Stimulated activated CD4-positive, alpha-beta T cell treated with anti-CD3 and anti-CD28 coated beads, Interleukin-15, amount 100 ng/mL, for 1 hour (primary cell): ENCODE measurements at regions not wholly inside any gene's neighbourhood (a gene's known extent, or its start where the extent isn't known, plus 50 kb on each side); places are given as distances from the start of the nearest gene placed in this dataset.
"Not testable (repeated sequence)": the region's sequence is repeated elsewhere in the genome, so short reads cannot be mapped to it uniquely, and the experiment has no call there.

Experiments used
- DNase-seq, 2 donors: peaks; one replicate each; pipeline ENCODE4 v3.0.0-alpha.2; 2020; ENCODE audit warnings: low read depth in 1 of 2, low spot score in 1 of 2

- DNase-seq: no peak
Observed at GRCh38 chr14:97129639-97130038, 332.5 kb downstream of the VRK1 start.

GRCh38 chr14:97135847-97136246, 338.7 kb downstream of the VRK1 start:
- not testable (repeated sequence) for DNase-seq

- DNase-seq: no peak
Observed at GRCh38 chr14:97137705-97138104, 340.5 kb downstream of the VRK1 start.

DNA sequence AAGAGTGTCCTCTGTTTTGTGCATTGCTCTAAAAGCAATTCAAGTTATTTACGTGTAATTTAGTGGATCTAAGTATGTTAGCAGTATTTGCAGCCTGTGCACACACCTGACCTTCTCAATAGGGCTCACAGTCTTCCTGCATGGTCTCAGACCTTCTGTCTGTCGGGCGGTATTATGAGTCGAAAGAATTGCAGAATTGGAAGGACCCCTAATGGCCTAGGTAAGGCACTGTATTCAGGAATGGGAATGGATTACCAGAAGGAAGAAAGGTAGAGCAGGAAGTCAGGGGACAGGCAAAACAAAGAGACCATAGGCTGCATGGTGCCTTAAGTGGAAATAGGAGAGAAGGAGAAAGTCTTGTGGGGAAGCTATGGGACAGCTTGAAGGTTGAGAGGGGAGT, 341.6 kb downstream of the VRK1 start:
- DNase-seq: no peak

- DNase-seq: no peak
Observed at GRCh38 chr14:97143011-97143410, 345.8 kb downstream of the VRK1 start.

- no peak for DNase-seq
Observed at GRCh38 chr14:97143456-97143855, 346.3 kb downstream of the VRK1 start.

GRCh38 chr14:97148021-97148420, 350.8 kb downstream of the VRK1 start:
- not testable (repeated sequence) for DNase-seq

- DNase-seq: no peak
Observed at GRCh38 chr14:97149775-97150174, 352.6 kb downstream of the VRK1 start.

DNA sequence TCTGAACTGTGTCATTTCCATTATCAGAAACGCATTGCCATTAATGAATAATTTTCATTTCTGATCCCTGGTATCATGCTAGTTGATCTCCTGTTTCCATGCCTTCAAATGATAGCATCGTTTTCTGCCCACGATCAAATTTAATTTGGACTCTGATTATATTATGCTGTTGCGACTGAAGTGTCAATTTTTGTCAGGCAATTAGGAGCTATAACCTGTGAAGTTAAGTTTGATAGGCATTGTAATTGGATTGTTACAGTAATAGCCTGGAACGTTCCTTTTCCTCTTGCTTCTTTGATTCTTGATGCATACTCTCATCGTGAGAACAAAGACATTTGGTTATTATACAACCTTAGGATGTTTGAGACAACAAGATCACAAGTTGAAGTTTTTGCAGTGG, 356.3 kb downstream of the VRK1 start:
- DNase-seq: no peak

- DNase-seq: no peak
Observed at GRCh38 chr14:97155320-97155719, 358.1 kb downstream of the VRK1 start.

GRCh38 chr14:97155814-97156213, 358.6 kb downstream of the VRK1 start:
- DNase-seq: no peak

DNA sequence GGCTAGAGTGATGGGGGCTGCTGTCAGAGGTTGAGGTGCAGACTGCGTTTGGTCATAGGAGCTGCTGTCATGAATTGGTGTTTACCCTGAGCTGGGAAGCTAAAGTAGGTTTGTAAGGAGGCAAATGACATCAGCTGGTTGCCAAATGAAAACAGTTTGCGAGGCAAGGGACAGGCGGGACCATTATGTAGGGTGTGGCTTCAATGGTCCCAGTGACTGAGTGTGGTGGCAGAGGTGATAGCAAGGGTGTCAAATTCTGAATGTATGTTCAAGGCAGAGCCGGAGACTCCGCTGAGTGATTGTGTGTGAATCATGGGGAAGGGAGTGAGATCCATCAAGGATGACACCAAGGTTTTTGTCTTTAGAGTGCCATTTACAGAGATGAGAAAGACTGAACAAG, 359.5 kb downstream of the VRK1 start:
- no peak for DNase-seq

- DNase-seq: no peak
Observed at GRCh38 chr14:97158102-97158501, 360.9 kb downstream of the VRK1 start.

DNA sequence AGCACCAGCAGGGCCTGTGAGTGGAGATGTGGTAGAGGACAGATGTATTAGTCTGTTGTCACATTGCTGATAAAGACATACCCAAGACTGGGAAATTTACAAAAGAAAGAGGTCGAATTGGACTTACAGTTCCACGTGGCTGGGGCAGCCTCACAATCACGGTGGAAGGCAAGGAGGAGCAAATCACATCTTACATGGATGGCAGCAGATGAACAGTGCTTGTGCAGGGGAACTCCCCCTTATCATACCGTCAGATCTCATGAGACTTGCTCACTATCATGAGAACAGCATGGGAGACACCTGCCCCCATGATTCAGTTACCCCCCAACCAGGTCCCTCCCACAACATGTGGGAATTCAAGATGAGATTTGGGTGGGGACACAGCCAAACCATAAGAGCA, 361.9 kb downstream of the VRK1 start:
- no peak for DNase-seq

GRCh38 chr14:97162621-97163020, 365.4 kb downstream of the VRK1 start:
- DNase-seq: no peak

- DNase-seq: no peak
Observed at GRCh38 chr14:97164021-97164420, 366.8 kb downstream of the VRK1 start.

DNA sequence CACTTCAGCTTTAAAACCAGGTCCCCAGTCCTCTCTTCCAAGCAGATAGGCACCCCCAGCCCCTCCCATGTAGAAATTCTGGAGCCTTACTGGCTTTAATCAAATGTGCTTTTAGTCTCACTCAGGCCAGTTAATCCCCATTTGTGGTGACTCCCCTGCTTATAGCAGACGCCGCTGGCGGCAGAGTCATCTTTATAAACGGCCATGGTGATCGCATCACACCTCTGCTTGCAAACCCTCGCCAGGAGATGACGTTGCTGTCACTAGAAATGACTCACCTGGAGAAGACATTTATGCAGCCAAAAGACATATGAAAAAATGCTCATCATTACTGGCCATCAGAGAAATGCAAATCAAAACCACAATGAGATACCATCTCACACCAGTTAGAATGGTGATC, 369.3 kb downstream of the VRK1 start:
- no peak for DNase-seq

- DNase-seq: not testable (repeated sequence)
Observed at GRCh38 chr14:97167577-97167976, 370.4 kb downstream of the VRK1 start.

DNA sequence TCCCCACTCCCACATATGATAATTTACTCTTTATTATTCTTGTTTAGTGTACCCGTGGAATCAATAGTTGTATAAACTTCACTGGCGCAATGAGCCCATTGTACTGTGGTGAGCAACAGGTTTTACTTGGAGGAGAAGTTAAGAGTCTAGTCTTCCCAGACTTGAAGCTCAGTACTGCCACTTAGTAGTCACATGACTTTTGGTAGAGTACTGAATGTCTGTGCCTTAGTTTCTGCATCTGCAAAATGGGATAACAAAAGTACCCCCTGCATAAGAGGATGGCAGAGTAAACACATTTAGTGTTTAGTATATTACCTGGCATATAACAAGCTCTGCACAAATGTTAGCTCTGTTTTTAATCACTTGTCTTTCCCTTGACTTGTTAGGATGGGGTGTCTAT, 375.5 kb downstream of the VRK1 start:
- no peak for DNase-seq

DNA sequence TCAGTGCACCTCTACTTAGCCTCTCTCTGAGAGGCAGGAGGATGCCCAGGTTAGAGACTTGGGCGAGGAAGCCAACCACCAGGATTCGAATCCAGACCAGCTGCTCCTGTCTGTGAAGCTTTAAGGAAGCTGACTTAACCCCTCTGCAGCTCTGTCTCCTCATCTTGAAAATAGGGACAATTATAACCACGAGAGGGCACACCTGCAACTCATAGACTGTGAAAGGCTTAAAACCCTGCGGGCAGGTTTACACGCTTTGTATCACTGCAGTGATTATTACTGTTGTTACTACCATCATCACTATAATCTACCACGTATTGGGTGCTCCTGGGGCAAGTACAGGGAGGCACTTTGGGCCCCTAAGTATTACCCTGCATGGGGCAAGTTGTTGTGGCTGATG, 379.8 kb downstream of the VRK1 start:
- DNase-seq: no peak

GRCh38 chr14:97177635-97178034, 380.5 kb downstream of the VRK1 start:
- DNase-seq: no peak

DNA sequence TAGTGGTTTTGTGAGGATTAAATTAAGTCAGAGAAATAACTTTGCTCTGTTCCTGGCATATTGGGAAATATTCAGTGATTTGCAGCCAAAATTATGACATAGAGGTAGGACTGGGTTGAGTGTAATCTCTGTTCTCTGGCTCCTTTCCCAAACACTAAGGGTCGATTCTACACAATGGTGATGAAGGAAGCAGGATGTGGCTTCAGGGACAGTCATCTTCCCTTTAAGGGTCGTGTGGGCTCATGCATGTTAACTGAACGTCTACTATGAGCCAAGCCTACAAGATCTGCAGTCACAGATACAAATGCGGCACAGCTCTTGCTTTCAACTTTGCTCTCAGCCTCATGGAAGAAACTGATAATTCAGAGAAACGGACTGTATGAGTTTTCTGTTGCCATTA, 381.6 kb downstream of the VRK1 start:
- DNase-seq: no peak

DNA sequence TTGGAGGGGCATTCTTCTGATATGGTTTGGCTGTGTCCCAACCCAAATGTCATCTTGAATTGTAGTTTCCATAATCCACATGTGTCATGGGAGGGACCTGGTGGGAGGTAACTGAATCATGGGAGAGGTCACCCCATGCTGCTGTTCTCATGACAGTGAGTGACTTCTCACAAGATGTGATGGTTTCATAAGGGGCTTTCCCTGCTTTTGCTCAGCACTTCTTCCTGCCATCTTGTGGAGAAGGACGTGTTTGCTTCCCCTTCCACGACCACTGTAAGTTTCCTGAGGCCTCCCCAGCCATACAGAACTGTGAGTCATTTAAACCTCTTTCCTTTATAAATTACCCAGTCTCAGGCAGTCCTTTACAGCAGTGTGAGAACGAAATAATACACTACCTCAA, 382.4 kb downstream of the VRK1 start:
- DNase-seq: no peak
